H4 (cell line): ENCODE measurements at regions not wholly inside any gene's neighbourhood (a gene's known extent, or its start where the extent isn't known, plus 50 kb on each side); places are given as distances from the start of the nearest gene placed in this dataset.

Source experiments
- DNase-seq: peaks from one replicate; pipeline ENCODE4 v3.0.0-alpha.2; 2015; ENCODE audit warnings: low spot score

DNA sequence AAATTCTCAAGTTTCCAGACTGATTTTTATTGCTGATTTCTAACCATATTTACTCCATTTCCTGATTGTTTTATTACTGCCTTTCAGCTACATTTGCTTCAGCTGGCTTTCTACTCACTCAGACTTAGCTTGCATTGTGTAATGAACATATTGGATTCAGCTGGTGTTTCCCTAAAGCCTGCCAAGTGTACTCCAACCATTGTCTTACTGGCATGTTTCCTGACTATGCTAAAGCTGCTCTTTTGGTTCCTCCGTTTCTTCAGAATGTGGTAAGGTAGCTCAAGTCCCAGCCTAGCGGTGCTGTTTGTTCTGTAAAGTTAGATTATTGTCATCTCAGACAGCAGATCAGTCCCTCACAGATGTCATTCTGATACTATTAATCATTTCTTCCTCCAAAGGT lies 53.1 kb upstream of the GLRA2 start:
- DNase-seq: no peak

DNA sequence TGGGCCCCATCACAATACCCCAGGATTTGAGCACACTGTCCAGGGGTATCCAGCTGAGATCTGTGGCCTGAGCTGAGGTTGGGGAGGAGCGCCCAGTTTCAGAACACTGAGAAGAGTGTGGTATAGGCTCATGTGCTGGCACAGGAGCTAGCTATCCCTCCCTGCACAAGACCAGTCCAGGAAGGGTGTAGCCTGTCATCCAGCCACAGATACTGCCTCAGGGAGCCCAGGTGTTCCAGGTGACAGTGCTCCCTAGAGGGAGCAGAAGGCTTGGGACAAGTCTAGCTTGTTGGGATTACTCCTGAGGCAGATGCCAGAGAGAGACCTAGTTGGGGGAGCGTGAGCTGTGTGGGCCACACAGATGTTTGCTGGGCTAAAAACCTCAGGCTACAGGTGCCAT lies 79.6 kb upstream of the GLRA2 start:
- DNase-seq: no peak

DNA sequence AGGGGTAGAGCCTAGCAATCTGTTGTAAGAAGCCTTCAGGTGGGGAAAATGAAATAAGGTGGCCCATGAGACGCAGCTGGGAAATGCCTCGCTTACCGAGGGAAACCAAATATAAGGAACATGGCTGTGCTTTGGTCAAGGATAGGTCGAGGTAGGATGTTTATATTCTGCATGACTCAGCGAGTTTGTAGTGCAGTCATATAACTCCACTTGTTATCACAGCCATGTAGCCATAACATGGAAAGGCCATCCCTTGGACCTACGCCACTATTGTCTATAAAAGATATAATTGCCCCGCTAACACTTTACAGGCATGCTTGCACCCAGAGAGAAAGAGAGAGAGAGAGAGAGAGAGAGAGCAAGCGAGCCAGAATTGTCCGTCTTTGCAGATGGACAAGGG lies 80.9 kb upstream of the GLRA2 start:
- no peak for DNase-seq

DNA sequence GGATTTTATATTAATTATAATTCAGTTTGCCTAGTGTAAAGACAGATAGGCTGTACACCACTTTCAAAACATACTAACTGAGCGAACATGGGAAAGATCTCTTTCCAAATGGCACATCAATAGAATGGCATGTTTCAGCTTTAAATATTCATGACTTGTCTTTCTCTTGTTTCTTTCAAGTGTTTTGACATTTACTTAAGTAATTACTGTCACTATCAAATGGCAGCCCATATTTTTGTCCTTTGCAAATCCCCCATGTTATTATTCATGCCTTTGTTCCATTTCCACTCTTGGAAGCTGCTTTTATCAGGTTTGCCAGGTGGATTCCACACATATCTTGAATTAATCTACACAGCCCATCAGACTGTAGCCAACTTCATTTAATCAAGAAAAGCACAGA lies 89.2 kb upstream of the GLRA2 start:
- DNase-seq: no peak

DNA sequence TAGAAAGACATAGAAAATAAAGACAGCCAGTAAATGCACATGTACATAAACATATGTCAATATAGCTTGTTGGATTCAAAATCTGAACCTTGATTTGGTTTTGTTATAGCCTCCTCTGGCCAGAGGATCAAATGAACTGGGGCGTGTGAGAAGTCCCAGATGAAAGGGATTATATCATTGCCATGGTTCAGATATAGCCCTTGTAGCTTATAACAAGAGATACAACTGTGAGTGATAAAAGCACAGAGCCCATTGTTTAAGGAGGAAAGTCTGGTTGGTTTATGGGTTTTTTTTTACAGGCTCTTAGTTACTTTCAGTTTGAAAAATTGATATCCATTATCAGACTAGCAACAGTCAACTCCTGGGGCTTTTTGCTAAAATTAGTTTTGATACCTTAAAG lies 101.7 kb upstream of the GLRA2 start:
- no peak for DNase-seq

DNA sequence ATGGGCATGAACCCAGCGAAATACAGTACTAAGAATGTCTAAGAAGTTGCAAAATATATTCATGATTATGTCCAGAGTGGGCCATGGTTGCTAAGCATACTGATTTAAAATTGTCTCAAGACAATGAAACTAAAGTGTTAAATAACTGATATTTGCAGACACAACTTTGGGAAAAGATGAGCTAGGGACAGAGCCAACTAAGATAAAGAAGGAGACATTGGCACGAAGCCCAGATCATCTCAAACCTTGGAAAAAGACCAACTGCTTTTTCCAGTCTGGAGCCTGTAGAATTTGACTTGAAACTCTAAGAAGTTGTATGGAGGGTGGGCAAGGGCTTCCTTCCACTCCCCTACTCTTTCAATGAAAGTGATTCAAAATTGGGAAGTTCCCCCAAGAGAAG lies 108.5 kb upstream of the GLRA2 start:
- no peak for DNase-seq

DNA sequence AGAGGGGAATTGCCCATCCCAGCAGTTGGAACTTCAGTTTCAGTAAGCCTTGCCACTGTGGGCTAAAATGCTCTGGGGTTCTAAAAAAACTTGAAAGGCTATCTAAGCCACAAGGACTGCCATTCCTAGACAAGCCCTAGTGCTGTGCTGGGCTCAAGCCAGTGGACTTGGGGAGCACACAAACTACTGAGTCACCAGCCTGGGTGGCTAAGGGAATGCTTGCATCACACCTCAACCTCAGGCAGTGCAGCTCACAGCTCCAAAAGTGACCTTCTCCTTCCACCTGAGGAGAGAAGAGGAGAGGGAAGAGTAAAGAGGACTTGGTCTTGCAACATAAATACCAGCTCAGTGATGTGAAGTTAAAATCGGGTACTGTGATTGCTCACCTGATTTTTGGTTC lies 116.7 kb upstream of the GLRA2 start:
- DNase-seq: no peak

DNA sequence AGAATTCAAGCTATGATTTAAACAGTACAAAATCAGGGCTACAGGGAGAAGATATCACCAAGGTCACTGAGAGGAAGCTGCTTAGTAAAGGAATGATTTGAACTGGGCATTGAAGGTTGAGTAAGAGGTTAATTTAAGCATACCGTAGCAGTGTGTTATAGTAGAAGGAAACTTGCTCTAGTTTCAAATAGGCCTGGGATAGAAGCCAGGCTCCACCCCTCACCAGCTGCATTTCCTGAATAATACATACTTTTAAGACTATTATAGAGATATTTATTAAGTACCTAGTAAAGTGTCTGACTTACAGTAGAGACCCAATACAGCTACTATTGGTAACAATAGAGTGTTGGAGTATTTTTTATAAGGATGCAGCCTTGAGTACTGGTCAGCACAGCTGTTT lies 118.0 kb upstream of the GLRA2 start:
- DNase-seq: no peak

DNA sequence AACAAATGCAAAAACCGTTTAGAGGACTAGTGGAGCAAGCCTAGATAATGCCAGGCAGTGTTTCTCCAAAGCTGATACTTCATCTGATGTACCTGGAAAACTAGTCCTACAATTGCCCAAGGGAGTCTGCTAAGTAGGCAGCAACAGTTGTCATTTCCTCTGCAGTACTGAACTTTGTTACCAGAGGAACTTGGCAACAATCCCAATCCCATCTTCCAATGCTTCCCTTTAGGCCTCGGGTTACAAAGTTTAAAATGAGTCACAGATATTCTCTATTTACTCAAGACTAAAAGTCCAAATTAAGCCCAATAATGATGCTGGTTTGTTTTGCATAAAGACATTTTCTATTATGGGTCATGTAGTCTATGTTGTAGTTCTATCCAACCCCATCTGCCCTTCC lies 120.0 kb upstream of the GLRA2 start:
- peak; percentile 2 for DNase-seq

DNA sequence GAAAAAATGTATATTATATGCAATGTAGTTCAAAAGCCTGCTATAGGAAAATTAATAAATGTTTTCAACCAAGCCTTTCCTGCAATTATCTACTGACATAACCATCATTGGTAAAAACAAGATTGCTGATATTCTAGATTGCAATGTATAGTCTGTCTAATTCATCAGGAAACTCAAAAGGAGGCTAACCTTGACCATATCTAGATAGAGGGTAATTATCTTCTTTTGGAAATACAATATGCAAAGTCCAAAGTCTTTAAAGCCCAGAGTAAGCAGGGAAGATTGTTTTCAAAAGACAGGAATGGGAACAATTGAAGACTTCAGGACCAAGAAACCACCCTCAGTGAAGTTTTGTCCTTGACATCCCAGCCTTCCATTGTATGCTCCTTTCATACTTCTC lies 123.1 kb upstream of the GLRA2 start:
- DNase-seq: no peak

DNA sequence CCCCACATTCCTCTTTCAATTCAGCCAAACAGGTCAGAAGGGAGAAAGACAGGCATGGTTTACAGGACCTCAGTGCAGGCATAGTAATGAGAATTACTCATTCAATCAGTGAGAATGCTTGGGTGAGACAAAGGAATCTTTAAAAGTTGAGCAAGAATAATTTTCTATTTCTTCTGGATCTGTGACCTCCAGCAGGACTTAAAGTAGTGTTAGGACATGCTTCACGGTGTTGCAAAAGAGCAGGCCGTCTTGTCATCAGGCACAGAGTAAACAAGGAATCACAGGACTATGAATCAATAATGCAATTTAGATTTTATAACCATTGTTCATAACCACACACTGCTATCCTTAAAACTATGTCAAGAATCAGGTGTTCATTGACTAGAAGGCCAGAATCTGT lies 130.6 kb upstream of the GLRA2 start:
- no peak for DNase-seq

DNA sequence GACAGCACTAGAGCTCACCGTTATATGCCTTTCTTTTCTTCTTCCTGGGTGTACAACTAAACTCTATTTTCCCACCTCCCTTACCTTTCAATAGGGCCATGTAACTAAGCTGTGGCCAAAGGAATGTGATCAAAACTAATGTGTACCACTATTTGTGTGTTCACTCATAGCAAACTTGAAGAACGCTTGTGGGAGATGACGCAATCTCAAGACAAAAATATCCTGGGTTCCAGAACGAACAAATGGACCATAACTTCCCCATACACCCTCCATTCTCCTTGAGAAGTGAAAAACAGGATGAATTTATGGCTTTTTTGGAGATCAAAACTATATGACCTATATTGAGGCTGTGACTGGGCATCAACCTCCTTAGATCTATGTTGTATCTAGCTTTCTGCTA lies 139.7 kb upstream of the GLRA2 start:
- DNase-seq: no peak

DNA sequence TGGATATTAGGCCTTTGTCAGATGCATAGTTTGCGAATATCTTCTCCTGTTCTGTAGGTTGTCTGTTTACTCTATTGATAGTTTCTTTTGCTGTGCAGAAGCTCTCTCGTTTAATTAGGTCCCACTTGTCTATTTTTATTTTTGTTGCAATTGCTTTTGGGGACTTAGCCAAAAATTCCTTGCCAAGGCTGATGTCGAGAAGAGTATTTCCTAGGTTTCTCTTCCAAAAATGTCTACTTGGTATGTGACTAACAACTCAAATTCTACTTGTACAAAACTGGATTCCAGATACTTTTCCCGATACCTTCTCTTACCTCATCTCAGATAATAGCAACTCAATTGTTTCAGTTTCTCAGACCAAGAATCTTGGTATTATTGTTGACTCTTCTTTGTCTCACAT lies 142.4 kb upstream of the GLRA2 start:
- DNase-seq: no peak

DNA sequence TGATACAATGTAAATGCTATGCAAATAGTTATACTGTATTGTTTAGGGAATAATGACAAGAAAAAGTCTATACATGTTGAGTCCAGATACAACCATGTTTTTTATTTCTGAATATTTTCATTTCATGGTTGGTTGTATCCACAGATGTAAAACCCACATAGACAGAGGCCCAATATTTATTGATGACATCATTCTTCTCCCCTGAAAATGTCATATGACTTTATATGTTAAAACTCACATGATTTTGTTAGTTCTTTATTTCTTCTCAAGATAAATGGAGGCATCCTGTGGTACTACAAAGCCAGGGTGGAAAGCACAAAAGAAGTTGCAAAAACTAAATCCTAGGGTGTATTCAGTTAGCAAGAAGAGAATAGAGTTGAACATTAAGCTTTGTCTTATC lies 149.3 kb upstream of the GLRA2 start:
- no peak for DNase-seq

DNA sequence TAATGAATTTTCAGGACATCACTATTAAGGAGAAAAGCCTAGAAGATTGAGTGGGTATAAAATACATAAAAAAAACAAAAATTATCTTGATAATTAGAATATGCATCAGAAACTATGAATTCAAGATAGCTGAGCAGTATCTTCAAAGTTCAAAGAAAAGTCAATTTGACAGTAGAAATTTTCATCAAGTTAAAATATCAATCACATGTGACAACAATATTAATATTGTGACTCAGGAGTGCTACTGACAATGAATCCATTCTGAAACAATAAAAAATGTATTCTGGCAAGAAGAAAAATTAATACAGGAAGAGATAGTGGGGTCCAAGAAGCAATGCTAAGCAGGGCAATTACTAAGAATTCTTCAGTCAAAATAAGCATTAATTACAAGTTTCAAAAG lies 151.9 kb upstream of the GLRA2 start:
- no peak for DNase-seq

DNA sequence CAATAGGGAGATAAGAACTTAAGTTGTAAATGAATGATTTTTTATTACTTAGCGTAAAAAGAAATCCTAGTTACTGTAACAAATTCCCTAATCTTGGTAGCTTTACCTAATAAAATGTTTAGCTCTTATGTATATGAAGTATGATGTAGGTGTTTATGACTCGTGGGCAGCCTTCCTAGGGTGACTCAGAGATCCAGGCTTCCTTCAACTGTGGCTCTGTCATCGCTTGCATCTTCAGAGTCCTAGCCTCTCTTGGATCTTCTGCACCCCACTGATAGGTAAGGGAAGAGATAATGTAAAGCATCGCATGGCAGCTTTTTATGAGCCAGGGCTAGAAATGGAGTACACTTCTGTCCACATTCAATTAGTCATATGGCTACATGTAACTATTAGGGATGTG lies 165.6 kb upstream of the GLRA2 start:
- no peak for DNase-seq

DNA sequence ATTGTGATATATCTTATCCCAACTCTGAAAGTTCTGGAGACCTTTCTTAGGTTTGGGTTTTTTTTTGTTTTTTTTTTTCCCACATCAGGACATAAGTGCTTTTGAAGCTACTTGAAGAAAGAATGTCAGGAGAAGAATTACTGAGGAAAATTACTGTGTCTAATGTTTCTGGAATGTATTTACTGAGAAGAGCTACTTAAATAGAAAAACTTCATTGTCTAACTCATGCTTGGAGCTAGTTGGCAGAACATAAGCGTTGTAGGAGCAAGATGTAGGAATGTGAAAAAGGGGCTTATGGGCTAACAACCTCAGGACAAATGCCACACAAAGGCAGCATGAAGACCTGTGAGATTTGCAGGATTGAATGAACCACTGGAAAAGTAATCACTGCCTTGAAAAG lies 166.6 kb upstream of the GLRA2 start:
- no peak for DNase-seq

DNA sequence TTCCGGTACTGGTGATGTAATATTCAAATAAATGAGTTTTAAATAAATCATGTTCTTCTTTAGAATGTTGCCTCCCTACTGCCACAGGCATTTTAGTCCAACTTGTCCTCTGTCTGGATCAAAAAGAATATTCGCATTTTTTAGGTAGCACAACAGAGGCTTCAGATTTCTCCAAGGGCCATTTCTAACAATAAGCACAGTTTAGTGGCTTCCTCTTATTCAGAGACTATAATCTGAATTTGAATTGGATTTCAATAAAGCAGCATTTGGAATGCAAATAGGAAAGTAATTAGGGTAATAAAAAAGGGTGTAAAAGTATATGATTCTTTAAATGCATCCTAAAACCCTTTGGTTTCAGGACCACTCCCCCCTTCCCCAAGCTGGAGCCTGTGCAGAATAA lies 167.9 kb upstream of the GLRA2 start:
- no peak for DNase-seq

DNA sequence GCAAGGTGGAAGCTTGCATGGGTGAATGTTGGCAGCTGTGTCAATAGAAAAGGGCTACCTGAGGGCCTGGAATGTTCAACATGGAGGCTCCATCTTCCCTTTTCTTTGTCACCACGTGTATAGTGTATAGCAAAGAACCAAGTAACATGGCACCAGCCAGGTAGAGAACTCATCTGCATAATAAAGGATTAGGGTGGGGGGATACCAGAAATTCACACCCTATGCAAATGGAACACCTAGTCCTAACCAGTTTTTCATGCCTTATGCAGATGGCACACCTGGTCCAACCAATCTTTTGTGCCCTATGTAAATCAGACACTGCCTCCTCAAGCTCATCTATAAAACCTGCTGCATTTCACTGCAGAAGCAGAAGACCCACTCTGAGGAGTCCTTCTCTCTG lies 169.6 kb upstream of the GLRA2 start:
- DNase-seq: no peak

DNA sequence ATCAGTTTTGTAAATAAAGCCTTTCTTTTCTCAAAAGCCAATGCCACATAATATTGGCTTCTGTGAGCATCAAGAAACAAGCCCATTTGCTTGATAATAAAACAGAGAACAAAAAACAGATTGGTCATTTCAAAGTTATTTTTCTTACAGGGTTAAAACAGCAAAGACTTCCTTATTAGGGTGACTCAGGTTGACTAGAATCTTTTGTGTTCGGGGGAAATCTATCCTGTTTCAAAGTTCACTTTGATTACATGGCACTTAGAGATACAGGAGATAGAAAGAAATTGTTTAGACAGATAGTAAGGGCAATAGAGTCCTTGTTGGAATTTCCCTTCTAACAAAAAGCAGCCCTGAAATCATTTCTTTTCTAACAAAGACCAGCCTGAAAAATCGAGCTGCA lies 170.0 kb upstream of the GLRA2 start:
- DNase-seq: no peak

DNA sequence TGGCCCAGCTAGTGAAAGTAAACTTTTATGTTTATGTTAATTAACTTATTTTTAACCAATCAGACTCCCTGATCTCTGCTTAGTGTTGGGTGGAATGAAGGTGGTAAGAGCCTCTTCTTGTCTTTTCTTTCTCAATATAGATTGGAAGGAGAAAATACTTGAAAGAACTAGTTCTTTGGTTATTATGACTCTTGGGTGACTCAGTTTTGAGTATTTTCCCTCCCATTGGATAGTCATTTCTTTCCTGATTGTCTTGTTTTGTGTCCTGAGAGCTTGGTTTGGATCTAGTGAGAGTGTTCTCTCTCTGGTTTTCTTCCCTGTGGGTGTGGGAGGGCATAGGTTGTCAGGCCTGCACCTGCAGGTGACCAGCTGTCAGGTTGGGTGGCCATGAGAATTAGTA lies 172.0 kb upstream of the GLRA2 start:
- DNase-seq: no peak

DNA sequence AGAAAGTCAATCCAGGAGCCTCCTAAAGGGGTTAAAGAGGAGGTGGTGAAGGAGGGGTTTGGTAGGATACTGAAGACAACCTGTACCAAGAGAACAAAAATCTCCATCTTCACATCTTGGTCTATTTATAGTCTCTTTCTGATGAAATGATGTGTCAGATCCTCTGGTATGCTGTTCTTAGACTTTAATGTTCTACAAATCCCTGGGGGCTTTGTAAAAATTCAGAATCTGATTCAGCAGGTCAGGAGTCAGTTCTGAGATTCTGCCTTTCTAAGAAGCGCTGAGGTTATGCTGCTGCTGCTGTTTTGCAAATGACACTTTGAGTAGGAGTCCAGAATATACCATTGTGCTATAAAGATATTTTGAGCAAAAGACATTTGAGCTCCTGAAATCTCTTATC lies 172.9 kb upstream of the GLRA2 start:
- no peak for DNase-seq

DNA sequence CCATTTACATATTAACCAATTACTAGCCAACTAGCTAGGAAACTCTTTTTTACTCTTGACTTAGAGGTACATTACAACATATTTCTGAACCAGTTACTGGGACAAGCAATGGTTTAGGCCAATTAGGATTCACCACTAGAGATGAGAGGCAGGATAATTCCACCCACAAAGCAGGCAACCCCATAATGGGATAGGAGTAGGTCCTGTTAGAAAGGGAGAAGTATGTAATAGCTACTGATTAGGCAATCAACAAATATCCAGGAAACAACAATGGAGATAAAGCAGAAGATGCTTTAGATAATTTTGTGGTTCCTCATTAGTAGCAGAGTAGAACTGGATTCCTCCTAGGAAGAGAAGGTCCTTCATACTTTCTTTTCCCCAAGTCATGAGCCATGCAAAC lies 173.8 kb upstream of the GLRA2 start:
- DNase-seq: no peak

DNA sequence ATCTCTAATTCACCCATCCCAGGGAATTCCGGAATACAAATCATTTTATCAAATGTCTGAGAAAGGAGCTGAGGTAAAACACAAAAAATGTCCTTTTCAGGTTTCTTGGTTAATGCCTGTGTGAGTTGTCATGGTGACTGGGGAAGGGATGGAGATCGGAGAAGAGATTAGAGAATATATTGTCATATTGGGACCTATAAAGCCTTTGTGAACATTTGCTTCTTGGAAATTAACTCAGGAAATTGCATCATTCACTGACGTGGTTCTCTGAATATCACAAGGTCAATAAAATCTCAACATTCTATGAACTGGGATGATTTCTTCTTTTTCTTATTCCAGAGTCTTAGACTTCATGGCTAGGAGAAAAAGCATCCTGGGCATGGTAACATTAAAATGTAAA lies 174.8 kb upstream of the GLRA2 start:
- DNase-seq: no peak

DNA sequence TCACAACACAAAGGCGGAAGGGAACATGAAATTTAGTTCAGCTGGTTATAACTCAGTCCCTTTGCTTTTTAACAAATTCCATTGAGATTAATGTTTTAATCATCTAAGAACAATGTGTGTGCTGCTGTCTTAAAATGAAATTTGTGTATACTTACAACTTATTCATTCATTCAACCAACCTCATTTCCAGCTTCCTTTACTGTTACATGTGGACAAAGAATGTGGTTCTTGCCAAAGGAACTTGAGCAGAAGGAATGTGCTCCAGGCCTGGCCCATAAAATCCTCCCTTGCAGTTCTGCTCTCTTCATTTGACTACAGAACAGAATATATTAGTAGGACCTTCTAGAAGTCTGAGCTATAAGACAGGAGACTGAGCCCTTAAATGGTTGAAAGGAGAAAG lies 176.8 kb upstream of the GLRA2 start:
- DNase-seq: no peak
